SJCRH30 (cell line): ENCODE measurements at regions not wholly inside any gene's neighbourhood (a gene's known extent, or its start where the extent isn't known, plus 50 kb on each side); places are given as distances from the start of the nearest gene placed in this dataset.

Experiments used
- DNase-seq, 2 experiments: peaks; one replicate each; pipeline ENCODE4 v3.0.0-alpha.2; 2015 to 2020
- H3K27ac ChIP-seq: fragments of 250-450 bp; sonication (Bioruptor Pico); 2 replicates; pipeline ENCODE4 v1.5.1; 2020; ENCODE audit warnings: mild to moderate bottlenecking, moderate library complexity
- H3K27me3 ChIP-seq: fragments of 250-450 bp; sonication (Bioruptor Pico); 2 replicates; pipeline ENCODE4 v1.5.1; 2020; ENCODE audit warnings: mild to moderate bottlenecking, moderate library complexity
- H3K36me3 ChIP-seq: fragments of 250-450 bp; sonication (Bioruptor Pico); 2 replicates; pipeline ENCODE4 v1.5.1; 2020; ENCODE audit warnings: mild to moderate bottlenecking, moderate library complexity
- H3K4me1 ChIP-seq: fragments of 250-450 bp; sonication (Bioruptor Pico); 2 replicates; pipeline ENCODE4 v1.5.1; 2020; ENCODE audit warnings: mild to moderate bottlenecking, moderate library complexity
- H3K4me3 ChIP-seq: fragments of 250-450 bp; sonication (Bioruptor Pico); 2 replicates; pipeline ENCODE4 v1.5.1; 2020; ENCODE audit warnings: mild to moderate bottlenecking, moderate library complexity
- H3K9me3 ChIP-seq: fragments of 250-450 bp; sonication (Bioruptor Pico); replicated peaks from 2 replicates; pipeline ENCODE4 v1.5.1; 2020; ENCODE audit warnings: mild to moderate bottlenecking, moderate library complexity

DNA sequence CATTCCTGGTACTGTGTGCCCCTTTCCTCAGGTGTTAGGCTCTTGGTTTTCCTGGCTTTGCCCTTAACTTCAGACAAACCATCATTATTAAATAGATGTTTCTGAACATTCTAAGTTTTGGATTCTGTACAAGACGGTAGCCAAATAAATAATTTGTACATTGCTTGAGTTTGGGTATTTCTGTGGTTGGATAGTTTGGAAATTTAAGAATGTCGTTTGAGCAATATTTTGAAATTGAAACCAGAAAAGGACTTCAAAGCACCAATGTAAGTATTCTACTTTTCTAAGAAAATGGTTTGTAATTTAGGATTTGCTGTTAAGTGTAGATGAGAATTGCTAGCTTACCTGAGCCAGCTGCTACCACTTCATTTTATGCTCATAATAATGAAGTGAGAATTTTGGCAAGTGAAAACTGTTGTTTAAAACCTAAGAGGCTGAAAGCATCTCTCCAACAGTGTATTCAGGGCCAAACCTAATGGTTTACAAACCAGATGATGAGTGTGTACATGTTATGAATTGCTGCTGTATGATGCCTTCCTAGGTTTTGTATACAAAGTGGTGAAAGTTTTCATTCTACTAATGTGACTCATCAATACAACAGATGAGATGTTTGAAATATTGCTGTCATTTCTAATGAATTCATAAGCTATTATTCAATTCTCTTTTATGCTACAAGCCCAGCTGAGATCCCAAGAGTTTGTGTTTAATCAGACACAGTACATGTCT is 181.5 kb upstream of the PRKD1 start:
- Histone ChIP-seq H3K36me3 (no peaks in the 10 kb centered on the region), H3K9me3 (no peaks in the 10 kb centered on the region), H3K27ac (no peak overlapping the region), H3K27me3 (no peaks in the 10 kb centered on the region), H3K4me3 (no peak overlapping the region), H3K4me1 (no peaks in the 10 kb centered on the region)
- DNase-seq: no peak

DNA sequence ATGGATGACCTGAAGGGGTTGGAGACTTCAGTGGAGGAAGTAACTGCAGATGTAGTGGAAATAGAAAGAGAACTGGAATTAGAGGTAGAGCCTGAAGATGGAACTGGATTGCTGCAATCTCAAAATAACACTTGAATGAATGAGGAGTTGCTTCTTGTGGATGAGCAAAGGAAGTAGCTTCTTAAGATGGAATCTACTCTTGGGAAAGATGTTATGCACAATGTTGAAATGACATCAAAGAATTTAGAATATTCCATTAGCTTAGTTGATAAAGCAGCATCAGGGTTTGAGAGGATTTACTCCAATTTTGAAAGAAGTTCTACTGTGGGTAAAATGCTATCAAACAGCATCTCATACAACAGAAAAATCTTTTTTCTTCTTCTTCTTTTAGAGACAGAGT is 186.4 kb upstream of the PRKD1 start:
- Histone ChIP-seq H3K4me3 (no peak overlapping the region), H3K27me3 (no peaks in the 10 kb centered on the region), H3K36me3 (no peaks in the 10 kb centered on the region), H3K4me1 (no peaks in the 10 kb centered on the region), H3K9me3 (no peaks in the 10 kb centered on the region), H3K27ac (no peak overlapping the region)
- no peak for DNase-seq

DNA sequence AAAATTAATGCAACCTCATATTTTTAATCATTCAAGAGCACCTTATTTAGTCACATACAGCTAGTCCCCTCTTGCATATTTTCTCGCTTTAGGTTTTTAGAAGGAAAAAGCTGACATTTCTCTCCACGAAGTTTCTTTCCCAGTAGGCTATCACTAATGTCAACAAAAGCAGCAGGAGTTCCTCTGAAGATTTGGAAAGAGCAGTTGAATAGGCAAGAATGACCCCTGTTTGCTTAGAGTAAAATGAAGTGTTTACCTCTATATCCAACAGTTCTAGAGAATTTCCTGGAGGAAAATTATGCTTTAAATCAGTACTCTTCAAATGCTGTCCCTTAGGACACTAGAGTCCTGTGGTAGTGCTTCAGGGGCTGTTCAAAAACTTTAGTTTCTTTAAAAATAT is 188.1 kb upstream of the PRKD1 start:
- Histone ChIP-seq H3K4me1 (no peaks in the 10 kb centered on the region), H3K27me3 (no peaks in the 10 kb centered on the region), H3K27ac (no peak overlapping the region), H3K9me3 (no peaks in the 10 kb centered on the region), H3K4me3 (no peak overlapping the region), H3K36me3 (no peaks in the 10 kb centered on the region)
- DNase-seq: no peak

- Histone ChIP-seq H3K27ac (no peak overlapping the region), H3K36me3 (no peaks in the 10 kb centered on the region), H3K4me3 (no peak overlapping the region), H3K27me3 (no peaks in the 10 kb centered on the region), H3K9me3 (no peaks in the 10 kb centered on the region), H3K4me1 (no peaks in the 10 kb centered on the region)
- no peak for DNase-seq
These were observed 191.5 kb upstream of the PRKD1 start for GRCh38 chr14:30118992-30119640.

DNA sequence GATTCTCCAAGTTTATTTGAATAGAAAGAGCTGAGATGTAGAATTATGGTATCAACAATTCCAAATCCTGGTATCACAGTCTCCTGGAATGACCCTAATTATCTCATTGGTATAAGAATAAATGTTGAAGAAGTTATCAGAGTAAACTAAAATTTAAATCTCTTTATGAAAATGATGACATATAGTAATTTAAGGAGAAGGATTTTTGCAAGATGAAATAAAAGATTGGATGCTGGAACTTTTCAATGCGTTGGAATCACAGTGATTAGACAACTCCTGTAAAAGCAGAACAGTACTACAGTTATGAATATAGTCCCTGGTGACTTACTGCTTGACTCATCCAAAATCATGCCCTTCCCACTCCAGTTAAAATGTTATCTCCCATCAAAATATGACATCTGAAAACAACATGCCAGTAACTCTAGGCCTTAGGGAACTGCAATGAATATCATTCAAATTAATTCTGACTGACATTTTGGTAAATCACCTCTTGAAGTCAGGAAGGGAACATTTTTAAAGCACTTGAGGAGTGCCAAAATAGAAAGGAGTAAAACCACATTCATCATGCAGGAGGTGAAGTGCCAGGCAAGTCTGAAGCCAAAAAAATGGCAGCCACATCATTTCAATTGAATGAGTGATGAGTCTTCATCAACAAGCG is 197.8 kb upstream of the PRKD1 start:
- no peak overlapping the region for H3K27ac ChIP-seq
- DNase-seq: no peak
- H3K4me3 ChIP-seq: no peak overlapping the region
- no peaks in the 10 kb centered on the region for H3K9me3 ChIP-seq
- no peaks in the 10 kb centered on the region for H3K27me3 ChIP-seq
- H3K4me1 ChIP-seq: no peaks in the 10 kb centered on the region
- no peaks in the 10 kb centered on the region for H3K36me3 ChIP-seq

GRCh38 chr14:30129807-30130206 is 202.2 kb upstream of the PRKD1 start:
- H3K4me1 ChIP-seq: no peaks in the 10 kb centered on the region
- no peaks in the 10 kb centered on the region for H3K9me3 ChIP-seq
- no peak overlapping the region for H3K4me3 ChIP-seq
- H3K27me3 ChIP-seq: no peaks in the 10 kb centered on the region
- no peaks in the 10 kb centered on the region for H3K36me3 ChIP-seq
- DNase-seq: no peak
- H3K27ac ChIP-seq: no peak overlapping the region

- H3K27ac ChIP-seq: no peak overlapping the region
- no peaks in the 10 kb centered on the region for H3K27me3 ChIP-seq
- H3K4me1 ChIP-seq: no peaks in the 10 kb centered on the region
- H3K36me3 ChIP-seq: no peaks in the 10 kb centered on the region
- no peak for DNase-seq
- H3K4me3 ChIP-seq: no peak overlapping the region
- H3K9me3 ChIP-seq: no peaks in the 10 kb centered on the region
These were observed 204.0 kb upstream of the PRKD1 start for GRCh38 chr14:30131581-30132097.

- no peak overlapping the region for H3K4me3 ChIP-seq
- no peaks in the 10 kb centered on the region for H3K36me3 ChIP-seq
- H3K9me3 ChIP-seq: no peaks in the 10 kb centered on the region
- no peaks in the 10 kb centered on the region for H3K27me3 ChIP-seq
- no peak overlapping the region for H3K27ac ChIP-seq
- H3K4me1 ChIP-seq: no peaks in the 10 kb centered on the region
- no peak for DNase-seq
These were observed 204.5 kb upstream of the PRKD1 start for GRCh38 chr14:30132196-30132595.

GRCh38 chr14:30134936-30135335 is 207.3 kb upstream of the PRKD1 start:
- no peaks in the 10 kb centered on the region for H3K9me3 ChIP-seq

DNA sequence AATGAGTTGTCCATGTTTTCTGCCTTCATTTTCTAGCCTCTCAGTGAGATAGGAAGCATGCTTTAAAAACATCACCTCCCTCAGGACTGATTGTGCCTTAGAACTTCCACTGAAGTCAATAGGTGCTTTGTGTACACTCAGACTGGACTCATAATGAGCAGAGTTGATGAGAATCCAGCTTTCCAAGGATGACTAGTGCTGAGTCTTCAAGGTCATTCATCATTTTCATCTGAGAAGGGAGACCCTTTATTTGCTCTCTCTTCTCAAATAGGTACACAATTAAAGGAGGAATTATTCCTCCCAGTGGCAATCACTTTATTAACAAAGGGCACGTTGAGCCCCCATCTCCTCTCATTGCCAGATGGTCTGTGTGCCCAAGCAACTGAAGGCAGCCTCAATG is 210.9 kb upstream of the PRKD1 start:
- Histone ChIP-seq H3K4me1 (no peaks in the 10 kb centered on the region), H3K4me3 (no peak overlapping the region), H3K27ac (no peak overlapping the region), H3K36me3 (no peaks in the 10 kb centered on the region), H3K9me3 (no peaks in the 10 kb centered on the region), H3K27me3 (no peaks in the 10 kb centered on the region)
- no peak for DNase-seq

More at GRCh38 chr14:30134936-30135335, 207.3 kb upstream of the PRKD1 start:
- H3K27ac ChIP-seq: no peak overlapping the region
- no peaks in the 10 kb centered on the region for H3K27me3 ChIP-seq
- H3K36me3 ChIP-seq: no peaks in the 10 kb centered on the region
- no peak for DNase-seq
- H3K4me3 ChIP-seq: no peak overlapping the region
- H3K4me1 ChIP-seq: no peaks in the 10 kb centered on the region

DNA sequence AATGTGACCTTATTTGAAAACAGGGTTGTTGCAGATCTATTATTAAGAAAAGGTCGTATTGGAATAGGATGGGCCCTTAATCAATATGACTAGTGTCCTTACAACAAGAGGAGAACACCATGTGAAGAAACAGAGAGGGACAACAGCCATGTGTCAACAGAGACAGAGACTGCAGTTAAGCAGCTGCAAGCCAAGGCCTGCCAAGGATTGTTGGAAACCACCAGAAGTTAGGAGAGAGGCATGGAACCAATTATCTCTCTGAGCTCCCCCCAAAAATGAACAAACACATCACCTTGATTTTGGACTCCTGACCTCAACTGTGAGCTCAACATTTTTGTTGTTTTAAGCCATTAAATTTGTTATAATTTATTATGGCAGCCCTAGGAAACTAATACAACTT is 214.6 kb upstream of the PRKD1 start:
- no peak overlapping the region for H3K27ac ChIP-seq
- no peak for DNase-seq
- H3K36me3 ChIP-seq: no peaks in the 10 kb centered on the region
- no peaks in the 10 kb centered on the region for H3K4me1 ChIP-seq
- no peak overlapping the region for H3K4me3 ChIP-seq
- H3K9me3 ChIP-seq: no peaks in the 10 kb centered on the region
- no peaks in the 10 kb centered on the region for H3K27me3 ChIP-seq

GRCh38 chr14:30143627-30144026 is 216.0 kb upstream of the PRKD1 start:
- Histone ChIP-seq H3K27ac (no peak overlapping the region), H3K36me3 (no peaks in the 10 kb centered on the region), H3K9me3 (no peaks in the 10 kb centered on the region), H3K4me3 (no peak overlapping the region), H3K27me3 (no peaks in the 10 kb centered on the region), H3K4me1 (no peaks in the 10 kb centered on the region)
- no peak for DNase-seq

- H3K27me3 ChIP-seq: peaks cover 2% of the 10 kb centered on the region; the same call in 1 of the 2 replicates
- H3K27ac ChIP-seq: no peak overlapping the region
- no peaks in the 10 kb centered on the region for H3K36me3 ChIP-seq
- no peak for DNase-seq
- no peak overlapping the region for H3K4me3 ChIP-seq
- H3K9me3 ChIP-seq: no peaks in the 10 kb centered on the region
- H3K4me1 ChIP-seq: no peaks in the 10 kb centered on the region
These were observed 226.1 kb upstream of the PRKD1 start for GRCh38 chr14:30153717-30154116.

- H3K36me3 ChIP-seq: no peaks in the 10 kb centered on the region
- no peaks in the 10 kb centered on the region for H3K9me3 ChIP-seq
- no peaks in the 10 kb centered on the region for H3K4me1 ChIP-seq
- peaks cover 2% of the 10 kb centered on the region; the same call in 1 of the 2 replicates for H3K27me3 ChIP-seq
- H3K27ac ChIP-seq: no peak overlapping the region
- no peak overlapping the region for H3K4me3 ChIP-seq
- DNase-seq: no peak
These were observed 228.9 kb upstream of the PRKD1 start for GRCh38 chr14:30156571-30156970.

GRCh38 chr14:30158299-30158698 is 230.7 kb upstream of the PRKD1 start:
- peaks cover 2% of the 10 kb centered on the region; the same call in 1 of the 2 replicates for H3K27me3 ChIP-seq
- no peaks in the 10 kb centered on the region for H3K36me3 ChIP-seq
- no peaks in the 10 kb centered on the region for H3K4me1 ChIP-seq
- H3K9me3 ChIP-seq: no peaks in the 10 kb centered on the region
- no peak for DNase-seq
- no peak overlapping the region for H3K27ac ChIP-seq
- H3K4me3 ChIP-seq: no peak overlapping the region
